ENCODE measurements at regions not wholly inside any gene's neighbourhood (a gene's known extent, or its start where the extent isn't known, plus 50 kb on each side); places are given as distances from the start of the nearest gene placed in this dataset.

DNA sequence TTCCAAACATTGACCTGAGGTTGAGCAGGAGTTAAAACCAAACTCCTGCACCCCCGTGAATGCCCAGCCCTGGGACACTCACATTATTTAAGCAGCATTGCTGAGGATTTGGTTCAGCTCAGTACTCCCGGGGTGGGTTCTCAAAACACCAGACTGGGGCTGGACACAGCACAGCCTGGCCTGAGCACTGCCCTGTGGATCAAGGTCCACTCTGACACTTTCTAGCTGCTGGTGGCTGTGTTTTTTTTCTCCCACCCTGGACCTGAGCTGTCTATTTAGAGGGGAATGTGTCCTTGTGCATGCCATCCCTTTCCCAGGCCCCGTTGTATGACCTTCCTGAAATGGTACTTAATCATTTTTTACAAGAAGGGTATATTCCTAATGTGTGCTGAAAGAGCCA, 94.7 kb upstream of the GJB6 start:
- no peak for TF ChIP-seq EZH2phosphoT487 (IDR thresholded peaks at IDR 0.05; ENCODE audit: low read depth)
- no peak for TF ChIP-seq CTCF (IDR thresholded peaks at IDR 0.05; ENCODE audit: low read depth, low read length)
